NT2/D1 (cell line): ENCODE measurements at regions not wholly inside any gene's neighbourhood (a gene's known extent, or its start where the extent isn't known, plus 50 kb on each side); places are given as distances from the start of the nearest gene placed in this dataset.

Source experiments
- SUZ12 ChIP-seq: IDR thresholded peaks from 2 replicates; pipeline ENCODE4 v1.6.1; 2011; ENCODE audit not compliant: insufficient read length, insufficient read depth; ENCODE audit errors: extremely low read depth
- ZNF274 ChIP-seq: IDR thresholded peaks from 2 replicates; pipeline ENCODE4 v1.6.1; 2011; ENCODE audit warnings: mild to moderate bottlenecking, low read depth, low read length

DNA sequence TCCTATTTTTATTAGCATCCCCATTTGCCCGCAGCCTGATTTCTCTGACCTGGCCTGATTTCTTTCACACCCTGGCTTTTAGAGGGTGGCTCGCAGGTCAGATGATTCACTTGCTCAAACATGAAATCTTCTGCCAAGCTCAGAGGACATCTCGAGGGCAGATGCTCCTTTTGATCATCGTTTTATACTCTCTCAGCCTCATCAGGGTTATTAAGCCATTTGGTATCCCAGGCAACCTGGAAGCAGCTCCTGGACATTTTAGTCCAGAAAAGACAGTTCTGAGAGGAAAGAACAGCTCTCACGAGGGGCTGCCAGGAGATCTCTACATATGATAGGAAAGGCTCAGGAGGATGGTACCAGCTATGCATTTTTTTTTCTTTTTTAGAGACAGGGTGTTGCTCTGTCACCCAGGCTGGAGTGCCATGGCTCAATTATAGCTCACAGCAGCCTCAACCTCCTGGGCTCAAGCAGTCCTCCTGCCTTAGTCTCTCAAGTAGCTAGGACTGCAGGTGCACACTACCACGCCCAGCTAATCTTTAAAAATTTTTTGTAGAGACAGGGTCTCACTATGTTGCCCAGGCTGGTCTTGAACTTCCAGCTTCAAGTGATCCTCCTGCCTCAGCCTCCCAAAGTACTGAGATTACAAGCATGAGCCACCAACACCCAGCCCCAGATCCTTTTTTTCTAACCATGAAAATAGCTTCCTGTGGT, 165.4 kb downstream of the KATNAL1 start:
- no peak for TF ChIP-seq ZNF274
- no peak for TF ChIP-seq SUZ12
